Choroid plexus epithelial cell (primary cell): ENCODE measurements at regions not wholly inside any gene's neighbourhood (a gene's known extent, or its start where the extent isn't known, plus 50 kb on each side); places are given as distances from the start of the nearest gene placed in this dataset.

Source experiments
- DNase-seq: peaks from one replicate; pipeline ENCODE4 v3.0.0-alpha.2; 2010; ENCODE audit warnings: low read depth
- H3K4me3 ChIP-seq: 2 replicates; pipeline ENCODE4 v1.5.1; 2011; ENCODE audit warnings: low read depth, mild to moderate bottlenecking, control low read depth, low read length, moderate library complexity
- CTCF ChIP-seq: conservative IDR thresholded peaks from 2 replicates; pipeline ENCODE4 v1.5.1; 2011; ENCODE audit warnings: low read depth, mild to moderate bottlenecking, control low read depth, inconsistent platforms, low read length, moderate library complexity

- H3K4me3 ChIP-seq: no peak overlapping the region
- TF ChIP-seq CTCF: no peak
- DNase-seq: no peak
Measured at GRCh38 chr12:38253778-38254177, 62.8 kb upstream of the ALG10B start.

DNA sequence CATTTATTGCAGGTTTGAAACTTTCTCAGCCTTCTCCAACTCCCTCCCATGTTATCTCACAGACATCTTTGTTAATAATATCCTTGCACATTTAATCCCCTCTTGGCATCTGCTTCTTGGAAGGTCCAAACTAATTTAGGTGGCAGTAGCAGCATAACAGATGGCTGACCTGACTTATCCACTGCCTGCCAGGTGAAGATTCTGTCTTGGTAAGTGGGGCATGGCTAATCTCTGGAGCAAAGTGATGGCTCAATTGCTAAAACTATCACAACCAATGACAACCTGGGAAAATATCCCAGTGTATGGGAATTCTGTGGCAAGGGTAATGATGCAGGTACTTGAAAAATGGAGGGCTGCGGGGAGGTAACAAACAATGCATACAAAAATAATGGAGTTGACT, 58.2 kb upstream of the ALG10B start:
- H3K4me3 ChIP-seq: no peak overlapping the region
- no peak for TF ChIP-seq CTCF
- no peak for DNase-seq
